ENCODE measurements at regions not wholly inside any gene's neighbourhood (a gene's known extent, or its start where the extent isn't known, plus 50 kb on each side); places are given as distances from the start of the nearest gene placed in this dataset.

GRCh38 chr12:69083689-69084088, 150.7 kb upstream of the CPM start:
- no peak for TF ChIP-seq CTCF (conservative IDR thresholded peaks at IDR 0.05; ENCODE audit: low read length)
- TF ChIP-seq EZH2phosphoT487 (IDR thresholded peaks at IDR 0.05; ENCODE audit: borderline replicate concordance, low read depth, low read length), result no peak
